ENCODE measurements at regions not wholly inside any gene's neighbourhood (a gene's known extent, or its start where the extent isn't known, plus 50 kb on each side); places are given as distances from the start of the nearest gene placed in this dataset.

- H3K27ac ChIP-seq: no peak overlapping the region
- intact Hi-C loops (cut with DNase I): no loop called here
- ATAC-seq: no peak
- no peaks in the 10 kb centered on the region for H3K27me3 ChIP-seq
- TF ChIP-seq POLR2A (IDR thresholded peaks at IDR 0.05): no peak
- TF ChIP-seq CTCF (IDR thresholded peaks at IDR 0.05): no peak
- peaks cover 0 to 6% (median 0%) of the 10 kb centered on the region in 4 donors for H3K9me3 ChIP-seq
- no peaks in the 10 kb centered on the region for H3K36me3 ChIP-seq
- WGBS (ENCODE audit: insufficient coverage, low coverage, low lambda C conversion rate, missing lambda C conversion rate): 19% methylated on average over 9 of the region's 9 CpGs
- H3K4me3 ChIP-seq: no peak overlapping the region
- H3K4me1 ChIP-seq: no peaks in the 10 kb centered on the region
- DNase-seq: no peak
Measured at GRCh38 chr14:57009585-57010515, 199.6 kb upstream of the OTX2 start.

- no peaks in the 10 kb centered on the region for H3K9me3 ChIP-seq
- H3K4me1 ChIP-seq: no peaks in the 10 kb centered on the region
- H3K4me3 ChIP-seq: no peak overlapping the region
- ATAC-seq (no peak), DNase-seq (no peak)
- no peaks in the 10 kb centered on the region for H3K27me3 ChIP-seq
- H3K27ac ChIP-seq: no peak overlapping the region
- no peaks in the 10 kb centered on the region for H3K36me3 ChIP-seq
- 59% methylated on average over 3 of the region's 3 CpGs for WGBS (ENCODE audit: insufficient coverage, low coverage, low lambda C conversion rate, missing lambda C conversion rate)
- intact Hi-C loops (cut with DNase I): no loop called here
- TF ChIP-seq CTCF (IDR thresholded peaks at IDR 0.05) (no peak), POLR2A (IDR thresholded peaks at IDR 0.05) (no peak)
Measured at GRCh38 chr14:57008534-57008933, 198.3 kb upstream of the OTX2 start.

DNA sequence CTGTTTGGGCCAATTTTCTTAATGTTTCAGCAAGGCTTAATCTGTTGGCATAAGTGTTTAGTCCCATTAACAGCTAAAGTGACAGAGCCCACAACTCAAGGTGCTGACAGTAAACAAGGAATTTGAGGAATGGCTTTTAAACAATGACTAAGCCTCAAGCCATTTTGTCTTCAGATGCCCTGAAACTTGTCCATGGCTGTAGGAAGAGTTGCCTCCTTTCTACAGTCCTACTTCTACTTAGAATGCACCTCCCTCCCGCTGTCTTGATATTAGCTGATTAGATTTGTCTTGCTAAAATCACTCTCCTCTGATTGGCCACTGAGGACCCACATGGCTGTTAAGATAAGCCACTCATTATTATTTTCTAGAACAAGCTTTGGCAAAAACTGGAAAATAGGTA lies 188.4 kb upstream of the OTX2 start:
- DNase-seq: no peak
- no peak overlapping the region for H3K4me3 ChIP-seq
- WGBS (ENCODE audit: insufficient coverage, low coverage, low lambda C conversion rate, missing lambda C conversion rate): 56% methylated on average over 1 of the region's 1 CpG
- no peaks in the 10 kb centered on the region for H3K27me3 ChIP-seq
- no peak for ATAC-seq
- no peak overlapping the region for H3K27ac ChIP-seq
- H3K9me3 ChIP-seq: no peaks in the 10 kb centered on the region
- TF ChIP-seq CTCF (IDR thresholded peaks at IDR 0.05) (no peak), POLR2A (IDR thresholded peaks at IDR 0.05) (no peak)
- no peaks in the 10 kb centered on the region for H3K4me1 ChIP-seq
- no peaks in the 10 kb centered on the region for H3K36me3 ChIP-seq
- intact Hi-C loops (cut with DNase I): no loop called here

DNA sequence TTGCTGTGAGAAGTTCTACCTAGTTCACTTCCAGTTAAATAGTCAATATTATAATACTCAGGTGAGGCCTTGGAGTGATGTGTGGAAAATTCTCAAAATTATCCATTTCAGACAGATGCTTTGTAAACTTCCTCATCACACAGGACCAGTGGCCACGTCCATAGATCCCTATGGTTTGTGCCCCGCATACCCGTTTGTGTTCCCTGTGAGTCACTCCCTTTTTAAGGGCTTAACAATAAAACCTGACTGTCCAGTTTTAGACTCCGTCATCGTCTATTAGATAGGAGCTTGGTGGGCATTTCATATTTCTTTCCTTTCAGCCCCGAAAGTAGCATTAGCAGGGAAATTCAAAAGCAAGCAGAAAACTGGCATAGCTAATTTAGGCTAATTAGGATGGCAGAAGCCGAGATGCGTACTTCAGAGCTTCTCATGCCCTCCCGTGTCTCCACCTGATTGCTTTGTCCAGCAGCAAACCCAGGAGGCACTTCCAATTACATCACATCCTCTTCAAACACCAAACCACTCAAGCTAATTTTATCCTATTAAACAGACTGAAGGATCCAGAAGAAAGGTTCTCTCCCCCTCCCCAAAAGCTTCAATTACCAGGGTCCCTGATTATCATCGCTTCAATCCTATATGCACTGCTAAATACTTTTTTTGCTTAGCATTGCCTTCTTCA lies 186.6 kb upstream of the OTX2 start:
- WGBS (ENCODE audit: insufficient coverage, low coverage, low lambda C conversion rate, missing lambda C conversion rate): 59% methylated on average over 9 of the region's 10 CpGs
- H3K4me3 ChIP-seq: no peak overlapping the region
- H3K27ac ChIP-seq: no peak overlapping the region
- no peak for TF ChIP-seq POLR2A (IDR thresholded peaks at IDR 0.05)
- no peak for TF ChIP-seq CTCF (IDR thresholded peaks at IDR 0.05)
- H3K36me3 ChIP-seq: no peaks in the 10 kb centered on the region
- H3K4me1 ChIP-seq: no peaks in the 10 kb centered on the region
- ATAC-seq: no peak
- no peaks in the 10 kb centered on the region for H3K9me3 ChIP-seq
- intact Hi-C loops (cut with DNase I): no loop called here
- H3K27me3 ChIP-seq: no peaks in the 10 kb centered on the region
- no peak for DNase-seq

Measured in right lobe of liver (tissue), 6 donors.